DMS79 treated with DMSO at 0.1 percent for 48 hours (cell line): ENCODE measurements at regions not wholly inside any gene's neighbourhood (a gene's known extent, or its start where the extent isn't known, plus 50 kb on each side); places are given as distances from the start of the nearest gene placed in this dataset.

Experiments used
- DNase-seq: peaks from one replicate; lab custom pipeline; 2025; lab: John Stamatoyannopoulos, UW

GRCh38 chr1:201749059-201749690, 79.8 kb upstream of the IPO9 start:
- no peak for DNase-seq

GRCh38 chr1:201750120-201750519, 78.8 kb upstream of the IPO9 start:
- DNase-seq = no peak

- no peak for DNase-seq
Measured at GRCh38 chr1:201750934-201751333, 78.0 kb upstream of the IPO9 start.

GRCh38 chr1:201751872-201752271, 77.1 kb upstream of the IPO9 start:
- DNase-seq = no peak

GRCh38 chr1:201752333-201752732, 76.6 kb upstream of the IPO9 start:
- DNase-seq = peak; percentile 35

- DNase-seq = no peak
Measured at GRCh38 chr1:201753492-201753891, 75.5 kb upstream of the IPO9 start.

GRCh38 chr1:201754353-201754752, 74.6 kb upstream of the IPO9 start:
- no peak for DNase-seq

GRCh38 chr1:201755200-201755599, 73.8 kb upstream of the IPO9 start:
- DNase-seq = no peak

- DNase-seq = no peak
Measured at GRCh38 chr1:201756406-201756805, 72.6 kb upstream of the IPO9 start.

GRCh38 chr1:201758499-201759050, 70.4 kb upstream of the IPO9 start:
- peak; percentile 57 for DNase-seq

- DNase-seq = no peak
Measured at GRCh38 chr1:201759194-201759815, 69.7 kb upstream of the IPO9 start.

- DNase-seq = no peak
Measured at GRCh38 chr1:201760516-201760915, 68.4 kb upstream of the IPO9 start.

- DNase-seq = no peak
Measured at GRCh38 chr1:201761178-201761577, 67.8 kb upstream of the IPO9 start.

- DNase-seq = no peak
Measured at GRCh38 chr1:201761871-201762270, 67.1 kb upstream of the IPO9 start.

GRCh38 chr1:201762381-201762780, 66.6 kb upstream of the IPO9 start:
- no peak for DNase-seq

GRCh38 chr1:201763455-201764140, 65.4 kb upstream of the IPO9 start:
- no peak for DNase-seq

- no peak for DNase-seq
Measured at GRCh38 chr1:201764166-201764565, 64.8 kb upstream of the IPO9 start.

GRCh38 chr1:201764579-201764978, 64.4 kb upstream of the IPO9 start:
- no peak for DNase-seq

GRCh38 chr1:201766131-201766866, 62.7 kb upstream of the IPO9 start:
- no peak for DNase-seq

GRCh38 chr1:201767339-201767738, 61.6 kb upstream of the IPO9 start:
- no peak for DNase-seq

- DNase-seq = no peak
Measured at GRCh38 chr1:201769072-201769471, 59.9 kb upstream of the IPO9 start.

- no peak for DNase-seq
Measured at GRCh38 chr1:201769966-201770365, 59.0 kb upstream of the IPO9 start.
